Astrocyte (in vitro differentiated cells and primary cell): ENCODE measurements at regions not wholly inside any gene's neighbourhood (a gene's known extent, or its start where the extent isn't known, plus 50 kb on each side); places are given as distances from the start of the nearest gene placed in this dataset.

ENCODE experiments used
- EZH2 ChIP-seq: IDR thresholded peaks from 2 replicates; pipeline ENCODE4 v1.6.1; 2012; ENCODE audit warnings: mild to moderate bottlenecking, low read length, inconsistent platforms; ENCODE audit not compliant: insufficient read depth
- TF ChIP-seq, protein P1 (sequence below): IDR thresholded peaks from 2 replicates; pipeline ENCODE4 v1.5.1; 2011; ENCODE audit warnings: low read depth, mild to moderate bottlenecking, inconsistent platforms, low read length, moderate library complexity; ENCODE audit not compliant: insufficient read depth

DNA sequence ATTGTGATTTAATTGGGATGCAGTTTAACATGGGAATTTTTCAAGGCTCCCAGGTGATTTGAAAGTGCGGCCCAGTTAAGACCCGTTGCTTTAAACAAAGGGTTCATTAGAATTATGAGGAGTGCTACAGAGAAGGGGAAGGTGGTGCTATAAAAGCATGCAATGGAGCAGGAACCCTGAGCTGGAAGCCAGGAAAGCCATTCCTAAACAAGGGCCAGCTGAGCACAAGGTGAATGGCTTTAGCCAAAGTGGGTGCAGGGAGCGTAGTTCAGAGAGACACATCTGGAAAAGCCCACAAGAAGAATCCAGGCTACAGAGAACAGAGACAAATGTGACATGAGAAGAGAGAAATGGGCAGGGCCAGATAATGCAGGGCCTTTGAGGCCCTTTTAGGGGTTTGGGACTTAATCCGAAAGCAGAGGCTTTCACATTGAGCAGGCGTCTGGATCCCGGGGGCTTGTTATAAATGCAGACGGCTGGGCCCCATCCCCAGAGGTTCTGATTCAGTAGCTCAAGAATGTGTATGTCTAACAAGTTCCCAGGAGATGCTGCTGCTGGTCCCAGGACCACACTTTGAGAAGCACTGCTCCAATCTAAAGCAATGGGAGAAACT, 138.1 kb upstream of the WWC1 start:
- TF ChIP-seq, protein P1, sequence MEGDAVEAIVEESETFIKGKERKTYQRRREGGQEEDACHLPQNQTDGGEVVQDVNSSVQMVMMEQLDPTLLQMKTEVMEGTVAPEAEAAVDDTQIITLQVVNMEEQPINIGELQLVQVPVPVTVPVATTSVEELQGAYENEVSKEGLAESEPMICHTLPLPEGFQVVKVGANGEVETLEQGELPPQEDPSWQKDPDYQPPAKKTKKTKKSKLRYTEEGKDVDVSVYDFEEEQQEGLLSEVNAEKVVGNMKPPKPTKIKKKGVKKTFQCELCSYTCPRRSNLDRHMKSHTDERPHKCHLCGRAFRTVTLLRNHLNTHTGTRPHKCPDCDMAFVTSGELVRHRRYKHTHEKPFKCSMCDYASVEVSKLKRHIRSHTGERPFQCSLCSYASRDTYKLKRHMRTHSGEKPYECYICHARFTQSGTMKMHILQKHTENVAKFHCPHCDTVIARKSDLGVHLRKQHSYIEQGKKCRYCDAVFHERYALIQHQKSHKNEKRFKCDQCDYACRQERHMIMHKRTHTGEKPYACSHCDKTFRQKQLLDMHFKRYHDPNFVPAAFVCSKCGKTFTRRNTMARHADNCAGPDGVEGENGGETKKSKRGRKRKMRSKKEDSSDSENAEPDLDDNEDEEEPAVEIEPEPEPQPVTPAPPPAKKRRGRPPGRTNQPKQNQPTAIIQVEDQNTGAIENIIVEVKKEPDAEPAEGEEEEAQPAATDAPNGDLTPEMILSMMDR: no peak
- no peak for TF ChIP-seq EZH2
